HG02938 (cell line): ENCODE measurements at regions not wholly inside any gene's neighbourhood (a gene's known extent, or its start where the extent isn't known, plus 50 kb on each side); places are given as distances from the start of the nearest gene placed in this dataset.

Experiments
- ATAC-seq: cut with Tn5 transposase; IDR thresholded peaks from one replicate; pipeline ENCODE4 v1.9.1; 2021; ENCODE audit warnings: mild to moderate bottlenecking, moderate library complexity; ENCODE audit not compliant: unreplicated experiment

DNA sequence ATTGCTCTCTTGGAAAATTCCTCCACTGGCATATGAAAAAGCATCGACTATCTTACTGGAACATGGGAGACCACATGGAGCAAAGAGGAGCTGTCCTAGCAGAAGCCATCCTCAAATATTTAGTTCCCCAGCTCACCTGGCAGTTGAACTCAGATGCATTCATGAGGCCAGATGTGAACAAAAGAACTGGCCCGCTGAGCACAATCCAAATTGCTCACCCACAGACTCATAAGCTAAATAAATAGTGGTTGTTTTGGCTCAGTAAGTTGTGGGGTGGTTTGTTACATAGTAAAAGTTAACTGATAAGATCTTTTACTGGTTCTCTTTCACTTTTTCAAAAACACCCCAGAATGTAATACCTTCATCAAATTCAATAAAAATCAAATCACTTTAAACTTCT lies 108.6 kb upstream of the CWC22 start:
- ATAC-seq, result no peak

DNA sequence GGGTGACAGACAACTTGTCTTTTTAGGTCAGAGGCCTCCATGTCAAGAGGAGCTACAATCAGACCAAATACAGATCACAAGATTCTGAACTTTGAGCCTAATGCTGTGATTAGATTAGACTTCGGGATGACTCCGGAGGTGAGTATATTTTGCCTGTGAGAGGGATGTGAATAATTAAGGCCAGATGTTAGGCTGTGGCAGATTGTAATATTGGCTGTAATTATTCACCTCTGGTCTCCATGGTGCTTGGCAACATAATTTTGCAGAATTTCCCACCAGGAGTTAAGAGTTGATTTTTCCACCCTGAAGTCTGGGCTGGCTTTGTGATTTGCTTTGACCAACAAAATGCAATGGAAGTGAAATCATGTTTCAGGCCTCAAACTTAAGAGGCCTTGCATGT lies 108.2 kb upstream of the CWC22 start:
- ATAC-seq, result no peak

DNA sequence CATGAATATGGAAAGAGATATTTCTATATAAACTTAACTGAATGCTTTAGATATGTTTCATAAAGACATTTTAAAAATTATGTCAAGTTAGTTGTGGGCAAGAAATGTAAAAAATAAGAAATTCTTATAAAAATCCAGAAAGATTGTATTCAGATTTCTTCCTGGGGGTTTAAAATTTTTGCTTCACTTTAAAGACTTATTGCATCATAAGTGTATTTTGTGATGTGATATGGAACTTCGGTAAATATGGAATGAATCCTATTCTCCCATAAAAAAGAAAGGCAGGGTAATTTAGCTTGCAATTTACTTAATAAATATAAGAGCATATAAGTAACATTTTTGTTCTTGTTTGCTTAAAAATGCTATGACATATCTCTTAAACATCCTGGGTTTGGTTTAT lies 104.8 kb upstream of the CWC22 start:
- no peak for ATAC-seq

DNA sequence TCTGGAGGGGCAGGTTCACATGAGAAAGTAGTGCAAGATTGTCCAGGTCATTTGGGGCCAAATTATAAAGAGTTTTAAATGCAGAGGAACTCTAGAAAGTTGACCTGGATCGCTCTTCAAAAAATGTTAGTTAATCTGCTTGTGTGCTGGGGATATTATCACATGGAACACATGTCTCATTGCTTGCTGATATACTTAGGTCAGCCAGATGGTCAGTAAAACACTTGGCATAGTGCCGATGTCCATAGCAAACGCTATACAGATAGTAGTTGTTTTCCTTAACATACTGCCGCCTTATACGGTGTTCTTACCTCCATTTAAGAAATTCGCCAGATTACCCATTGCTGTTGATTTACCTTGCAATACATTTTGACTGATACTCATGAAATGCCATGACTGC lies 103.4 kb upstream of the CWC22 start:
- ATAC-seq, result no peak

DNA sequence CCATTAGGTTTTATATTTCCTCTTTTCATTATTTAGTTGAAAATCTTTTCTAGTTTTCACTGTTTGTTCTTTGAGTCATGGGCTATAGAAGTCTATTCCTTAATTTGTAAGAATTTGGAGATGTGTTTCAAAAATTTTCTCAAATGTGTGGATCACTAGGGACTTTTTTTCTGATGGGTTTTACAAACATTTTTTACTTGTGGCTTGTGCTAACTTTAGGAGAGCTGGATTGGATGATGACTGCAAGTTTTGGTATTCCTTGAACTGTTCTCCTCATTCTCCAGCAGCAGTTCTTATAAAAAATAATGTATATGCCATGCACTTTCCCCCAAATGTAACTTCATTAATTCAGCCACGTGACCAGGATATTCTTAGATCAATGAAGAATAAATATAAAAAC lies 94.7 kb upstream of the CWC22 start:
- ATAC-seq, result no peak

DNA sequence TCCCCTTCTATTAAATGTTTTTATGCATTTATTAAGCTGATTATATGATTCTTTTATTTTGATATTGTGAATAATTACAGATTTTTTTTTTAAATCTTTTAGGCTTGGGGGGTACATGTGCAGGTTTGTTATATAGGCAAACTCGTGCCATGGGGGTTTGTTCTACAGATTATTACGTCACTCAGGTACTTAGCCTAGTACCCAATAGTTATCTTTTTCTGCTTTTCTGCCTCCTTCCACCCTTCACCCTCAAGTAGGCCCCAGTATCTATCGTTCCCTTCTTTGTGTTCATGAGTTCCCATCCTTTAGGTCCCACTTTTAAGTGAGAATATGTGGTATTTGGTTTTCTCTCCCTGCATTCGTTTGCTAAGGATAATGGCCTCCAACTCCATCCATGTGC lies 92.2 kb upstream of the CWC22 start:
- ATAC-seq, result no peak

DNA sequence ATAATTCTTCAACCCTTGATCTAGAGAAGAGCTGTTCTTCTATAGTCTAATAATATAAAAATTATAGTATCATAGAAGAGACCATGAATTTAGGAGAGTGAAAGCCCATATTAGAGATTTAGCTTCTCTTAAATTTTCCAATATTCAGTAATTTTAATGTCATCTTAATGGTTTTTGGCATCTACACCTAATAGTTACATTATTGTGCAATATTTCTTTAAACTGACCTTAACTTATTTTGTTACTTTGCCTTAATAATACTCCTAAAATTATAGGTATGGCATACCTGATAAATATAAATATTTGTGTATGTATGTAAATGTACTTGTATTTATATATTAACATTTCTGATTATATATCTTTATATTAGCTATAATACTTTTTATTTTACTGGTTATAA lies 78.0 kb upstream of the CWC22 start:
- no peak for ATAC-seq

DNA sequence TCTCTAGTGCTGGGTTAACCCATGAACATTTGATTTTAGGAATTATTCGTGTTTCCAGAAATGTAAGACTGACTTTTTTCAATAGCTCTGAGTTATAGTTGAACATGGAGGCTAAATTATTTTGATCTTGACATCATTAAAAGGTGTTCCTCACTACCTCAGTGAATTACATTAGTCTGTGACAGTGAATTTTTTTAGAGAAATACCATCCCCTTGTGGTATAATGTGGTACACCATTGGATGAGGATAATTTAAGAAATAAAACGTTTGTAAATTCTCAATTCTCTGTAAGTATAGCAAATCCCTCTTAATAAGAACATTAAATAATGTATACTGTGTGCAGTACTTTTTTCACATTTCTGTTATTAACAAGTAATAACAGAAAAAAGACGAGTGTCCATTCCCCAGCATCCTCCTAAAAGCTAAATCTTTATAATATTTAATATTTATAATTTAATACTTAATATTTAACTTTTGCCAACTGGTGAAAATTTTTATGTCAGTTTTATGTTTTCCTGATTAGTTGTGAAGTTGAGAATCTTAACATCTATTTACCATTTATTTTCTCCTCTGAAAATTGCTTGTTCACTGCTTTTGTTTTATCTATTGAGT lies 70.3 kb upstream of the CWC22 start:
- peak; percentile 63 for ATAC-seq

DNA sequence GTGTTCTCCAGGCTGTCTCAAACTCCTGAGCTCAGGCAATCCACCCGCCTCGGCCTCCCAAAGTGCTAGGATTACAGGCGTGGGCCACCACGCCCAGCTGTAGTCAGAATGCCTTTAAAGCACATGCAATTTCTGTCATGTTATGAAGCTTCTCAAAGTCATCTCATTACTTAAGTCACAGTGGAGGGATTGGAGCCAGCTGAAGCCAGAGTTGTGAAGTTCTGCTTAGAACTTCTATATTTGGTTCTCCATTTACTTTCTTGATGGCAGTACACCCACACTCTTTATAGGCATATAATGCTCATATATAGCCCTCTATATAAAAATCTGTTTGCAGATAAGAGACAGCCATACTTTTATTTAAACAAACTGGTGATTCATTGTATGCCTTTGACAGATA lies 68.8 kb upstream of the CWC22 start:
- ATAC-seq, result no peak

DNA sequence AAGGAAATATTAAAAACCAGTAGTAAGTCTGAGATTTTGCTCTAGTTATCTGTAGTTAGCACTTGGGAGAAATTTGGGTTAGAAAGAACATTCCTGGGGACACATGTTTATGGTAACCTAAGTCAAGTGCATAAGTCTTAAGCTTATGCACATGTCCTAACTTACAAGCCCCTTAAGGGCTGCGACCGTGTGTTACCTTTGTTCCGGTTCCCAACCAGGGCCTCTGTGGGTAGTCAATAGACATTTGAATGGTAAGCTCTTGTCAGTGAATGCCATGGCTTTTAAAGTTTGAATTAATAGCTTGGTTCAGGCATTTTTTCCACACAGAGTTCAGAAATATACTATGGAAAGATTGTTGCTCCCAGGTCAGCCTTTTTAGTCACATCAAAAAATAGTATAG lies 64.7 kb upstream of the CWC22 start:
- no peak for ATAC-seq

DNA sequence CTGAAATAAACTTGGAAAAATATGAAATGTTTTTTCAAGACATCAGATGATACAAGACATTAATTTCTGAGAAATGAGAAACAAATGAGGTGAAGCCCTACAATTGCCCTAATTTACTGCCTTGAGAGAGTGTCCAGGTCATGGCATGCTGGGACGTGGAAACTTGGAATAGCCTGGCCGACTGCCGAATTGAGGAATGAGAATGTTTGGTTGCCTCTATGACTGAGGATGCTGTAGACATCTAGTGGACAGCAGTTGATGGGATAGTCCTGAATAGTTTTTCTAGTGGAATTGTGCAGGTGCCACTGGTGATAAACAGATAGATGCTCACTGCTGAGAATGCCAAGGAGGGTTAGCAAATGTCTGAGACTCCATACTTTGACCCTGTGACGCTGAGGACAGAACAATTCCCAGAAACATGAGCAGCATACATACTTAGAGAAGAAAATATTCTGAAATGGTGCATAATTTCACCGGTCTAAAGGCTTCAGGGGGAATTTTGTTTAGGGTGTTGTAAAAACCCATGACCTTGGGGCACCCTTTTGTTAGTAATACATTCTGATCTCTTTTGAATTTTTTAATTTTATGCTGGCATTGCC lies 56.5 kb upstream of the CWC22 start:
- ATAC-seq, result no peak

DNA sequence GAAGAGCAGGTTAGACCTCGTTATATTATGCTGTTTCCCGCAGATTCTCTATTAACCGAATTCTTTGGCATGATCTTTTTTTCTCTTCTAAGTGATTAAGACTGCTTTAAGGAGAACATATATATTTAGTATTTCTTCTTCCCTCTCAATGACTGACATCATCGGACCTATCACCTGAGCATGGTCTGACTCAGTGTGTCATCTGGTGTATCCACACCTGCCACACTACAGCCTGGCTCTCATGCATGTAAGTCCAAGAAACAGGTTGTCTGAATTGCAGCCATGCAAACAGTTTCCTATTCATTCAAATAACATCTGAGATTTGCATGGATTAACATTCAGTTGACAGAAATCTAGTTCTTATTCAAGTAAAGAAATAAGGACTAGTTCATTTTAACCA lies 55.1 kb upstream of the CWC22 start:
- no peak for ATAC-seq

DNA sequence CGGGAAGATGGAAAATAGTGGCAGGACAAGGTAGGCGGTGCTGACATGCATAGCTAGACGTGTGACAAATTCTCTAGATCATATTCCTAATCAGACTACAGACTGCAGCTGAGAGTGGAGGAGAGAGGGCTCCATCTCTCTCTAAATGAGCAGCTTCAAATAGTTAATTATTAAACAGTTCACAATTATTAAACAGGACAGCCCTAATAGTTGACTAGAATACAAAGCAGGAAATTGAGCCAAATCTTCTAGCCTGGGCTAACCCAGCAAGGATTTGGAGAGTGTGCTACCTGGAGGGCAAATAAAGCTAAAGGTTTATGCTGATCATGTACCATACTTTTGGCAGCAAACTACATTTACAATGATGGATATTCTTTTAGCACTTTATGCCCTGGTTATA lies 54.4 kb upstream of the CWC22 start:
- no peak for ATAC-seq

DNA sequence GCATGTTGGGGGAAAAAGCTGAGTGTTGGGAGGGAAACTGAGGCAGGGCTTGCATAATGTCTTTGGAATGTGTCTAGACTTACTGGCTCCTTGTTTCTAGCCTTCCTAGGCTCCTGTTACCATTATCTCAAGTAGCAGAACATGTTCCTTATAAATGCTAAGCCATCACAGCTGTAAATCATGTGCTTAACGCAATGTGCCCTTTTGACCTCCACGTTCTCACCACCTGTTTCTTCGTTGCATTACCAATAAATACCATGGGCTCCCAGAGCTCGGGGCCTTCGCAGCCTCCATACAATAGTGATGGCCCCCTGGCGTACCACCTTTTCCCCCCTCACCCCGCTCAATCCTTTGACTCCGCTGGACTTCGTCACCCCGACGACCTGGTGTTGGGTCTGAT lies 54.0 kb upstream of the CWC22 start:
- no peak for ATAC-seq

DNA sequence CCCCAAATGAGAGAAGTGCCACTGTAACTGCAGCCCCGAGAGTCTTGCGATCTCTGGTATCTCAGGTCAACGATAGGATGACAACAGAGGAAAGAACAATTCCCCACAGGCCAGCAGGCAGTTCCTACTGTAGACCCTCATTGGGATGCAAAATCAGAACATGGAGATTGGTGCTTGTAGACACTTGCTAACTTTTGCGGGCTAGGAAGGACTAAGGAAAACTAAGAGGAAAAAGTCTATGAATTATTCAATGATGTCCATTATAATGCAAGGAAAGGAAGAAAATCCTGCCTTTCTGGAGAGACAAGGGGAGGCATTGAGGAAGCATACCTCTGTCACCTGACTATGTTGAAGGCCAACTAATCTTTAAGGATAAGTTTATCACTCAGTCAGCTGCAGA lies 51.9 kb upstream of the CWC22 start:
- no peak for ATAC-seq

DNA sequence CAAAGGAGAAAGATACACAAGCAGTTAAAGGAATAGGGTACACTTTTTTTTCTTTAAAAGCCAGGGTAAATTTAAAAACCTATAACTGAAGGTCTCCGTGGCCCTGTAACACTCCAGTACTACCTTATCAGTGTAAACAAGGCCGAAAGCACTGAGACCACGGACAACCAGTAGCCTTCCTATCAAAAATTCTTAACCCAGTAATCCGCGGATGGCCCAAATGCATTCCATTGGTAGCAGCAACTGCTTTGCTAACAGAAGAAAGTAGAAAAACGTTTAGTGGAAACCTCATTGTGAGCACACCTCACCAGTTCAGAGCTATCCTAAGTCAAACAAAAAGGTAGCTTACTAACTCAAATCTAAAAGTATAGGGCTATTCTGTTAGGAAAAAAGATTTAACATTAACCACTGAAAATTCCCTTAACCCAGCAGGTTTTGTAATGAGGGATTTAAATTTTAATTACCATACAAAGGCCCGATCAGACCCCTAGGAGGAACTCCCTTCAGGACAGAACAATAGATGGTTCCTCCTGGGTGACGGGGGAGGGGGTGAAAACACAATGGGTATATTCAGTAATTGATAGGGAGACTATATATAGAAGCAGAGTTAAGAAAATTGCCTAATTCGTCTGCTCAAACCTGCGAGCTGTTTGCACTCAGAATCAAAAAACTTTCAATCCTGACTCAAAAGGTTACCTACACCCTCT lies 50.8 kb upstream of the CWC22 start:
- no peak for ATAC-seq
